Naive thymus-derived CD4-positive, alpha-beta T cell (primary cell): ENCODE measurements at regions not wholly inside any gene's neighbourhood (a gene's known extent, or its start where the extent isn't known, plus 50 kb on each side); places are given as distances from the start of the nearest gene placed in this dataset.

Experiments
- ATAC-seq: fragments of 150-1000 bp; cut with Tn5 transposase; 2 replicates; pipeline ENCODE4 v1.10.0; 2021; ENCODE audit warnings: mild to moderate bottlenecking, moderate library complexity
- CTCF ChIA-PET: fragments of 350-600 bp; sonication (Branson Sonifier 250); formaldehyde crosslinking; loops from one replicate; lab custom pipeline; 2021; ENCODE audit warnings: antibody characterized with exemption; lab: Charles Lee
- POLR2A ChIA-PET: fragments of 350-600 bp; sonication (Branson Sonifier 250); formaldehyde crosslinking; loops from one replicate; lab custom pipeline; 2021; ENCODE audit warnings: antibody characterized with exemption, inconsistent platforms; lab: Charles Lee
- DNase-seq, 9 donors: peaks; one replicate each; pipeline versions ENCODE4 v3.0.0 to v3.0.0-alpha.2; 2020 to 2022; ENCODE audit warnings: mixed read lengths in 1 of 9
- H3K27ac ChIP-seq: one replicate; pipeline ENCODE4 v1.7.0; 2013; ENCODE audit warnings: mild to moderate bottlenecking, low read depth, low read length, moderate library complexity
- H3K27me3 ChIP-seq, 2 donors: one replicate each; pipeline ENCODE4 v1.7.0; 2013; ENCODE audit warnings: low read length in 2 of 2, mild to moderate bottlenecking in 2 of 2, moderate library complexity in 2 of 2; ENCODE audit not compliant: control insufficient read depth in 2 of 2, insufficient read depth in 2 of 2
- H3K36me3 ChIP-seq, 3 experiments: 1 replicate in 2 of 3; 2 replicates in 1 of 3; pipeline ENCODE4 v1.7.0; 2013; ENCODE audit warnings: low read length in 3 of 3, mild to moderate bottlenecking in 3 of 3, moderate library complexity in 1 of 3; ENCODE audit not compliant: insufficient read depth in 3 of 3, control insufficient read depth in 2 of 3
- H3K4me1 ChIP-seq, 2 donors: one replicate each; pipeline ENCODE4 v1.7.0; 2013; ENCODE audit warnings: low read length in 2 of 2, mild to moderate bottlenecking in 2 of 2, moderate library complexity in 1 of 2; ENCODE audit not compliant: control insufficient read depth in 2 of 2, insufficient read depth in 2 of 2
- H3K4me3 ChIP-seq: 2 replicates; pipeline ENCODE4 v1.7.0; 2013; ENCODE audit warnings: mild to moderate bottlenecking, low read length
- H3K9me3 ChIP-seq, 3 experiments: 1 replicate in 2 of 3; 2 replicates in 1 of 3; pipeline ENCODE4 v1.7.0; 2013; ENCODE audit warnings: low read length in 3 of 3; ENCODE audit not compliant: control insufficient read depth in 2 of 3
- H3K27ac Mint-ChIP-seq, 9 donors: one replicate each; pipeline ENCODE4 v1.8.0; 2020 to 2022; ENCODE audit warnings: mixed read lengths in 9 of 9, mild to moderate bottlenecking in 8 of 9, moderate library complexity in 5 of 9, inconsistent platforms in 2 of 9
- H3K27me3 Mint-ChIP-seq, 5 donors: one replicate each; pipeline ENCODE4 v1.8.0; 2021 to 2022; ENCODE audit warnings: mixed read lengths in 5 of 5, mild to moderate bottlenecking in 1 of 5
- H3K36me3 Mint-ChIP-seq, 5 donors: one replicate each; pipeline ENCODE4 v1.8.0; 2020 to 2022; ENCODE audit warnings: mixed read lengths in 5 of 5, mild to moderate bottlenecking in 3 of 5, inconsistent platforms in 1 of 5
- H3K4me1 Mint-ChIP-seq, 7 donors: one replicate each; pipeline ENCODE4 v1.8.0; 2020 to 2022; ENCODE audit warnings: mixed read lengths in 7 of 7, mild to moderate bottlenecking in 3 of 7, inconsistent platforms in 1 of 7
- H3K4me3 Mint-ChIP-seq, 10 donors: one replicate each; pipeline ENCODE4 v1.8.0; 2020 to 2022; ENCODE audit warnings: mild to moderate bottlenecking in 10 of 10, mixed read lengths in 10 of 10, moderate library complexity in 6 of 10, inconsistent platforms in 2 of 10
- H3K9me3 Mint-ChIP-seq, 11 donors: one replicate each; pipeline ENCODE4 v1.8.0; 2020 to 2022; ENCODE audit warnings: mixed read lengths in 11 of 11, mild to moderate bottlenecking in 4 of 11, inconsistent platforms in 1 of 11, moderate library complexity in 1 of 11
- intact Hi-C, 2 donors: fragments of 100-400 bp; cut with micrococcal nuclease; formaldehyde crosslinking; loops; one replicate each; pipeline ENCODE4 v1.15.1; 2023

DNA sequence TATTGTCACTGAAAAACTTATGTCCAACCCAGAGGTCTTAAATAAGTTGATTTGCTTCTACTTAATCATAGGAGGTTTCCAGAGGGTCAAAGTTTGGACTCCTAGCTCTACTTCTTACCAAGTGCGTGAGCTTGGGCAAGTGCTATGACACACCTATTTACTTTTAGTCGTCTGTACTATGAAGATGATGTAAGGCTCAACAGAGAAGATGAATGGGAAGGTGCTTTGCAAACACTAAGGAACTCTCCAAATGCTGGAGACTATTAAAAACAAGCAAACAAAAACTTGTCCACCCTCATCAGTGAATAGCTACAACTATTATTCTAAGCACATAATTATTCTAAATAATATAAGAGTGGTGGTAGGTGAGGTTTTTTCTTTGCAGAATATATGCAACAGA is 232.3 kb upstream of the USP24 start:
- H3K4me3 Mint-ChIP-seq, result no peak overlapping the region
- ATAC-seq (no peak), DNase-seq (no peak)
- H3K27me3 ChIP-seq, result no peaks in the 10 kb centered on the region
- H3K4me1 ChIP-seq, result no peaks in the 10 kb centered on the region
- H3K36me3 Mint-ChIP-seq, result no peaks in the 10 kb centered on the region
- no peak overlapping the region for H3K4me3 ChIP-seq
- peaks cover 0 to 5% (median 0%) of the 10 kb centered on the region in 7 donors for H3K4me1 Mint-ChIP-seq
- CTCF ChIA-PET, result no interaction called here
- peaks cover 6 to 39% (median 19%) of the 10 kb centered on the region in 5 donors for H3K27me3 Mint-ChIP-seq
- peaks cover 0 to 7% (median 0%) of the 10 kb centered on the region in 11 donors for H3K9me3 Mint-ChIP-seq
- POLR2A ChIA-PET, result no interaction called here
- H3K9me3 ChIP-seq, result no peaks in the 10 kb centered on the region
- H3K27ac ChIP-seq, result no peak overlapping the region
- H3K36me3 ChIP-seq, result no peaks in the 10 kb centered on the region
- no peak overlapping the region for H3K27ac Mint-ChIP-seq
- intact Hi-C loops, result no loop called here

DNA sequence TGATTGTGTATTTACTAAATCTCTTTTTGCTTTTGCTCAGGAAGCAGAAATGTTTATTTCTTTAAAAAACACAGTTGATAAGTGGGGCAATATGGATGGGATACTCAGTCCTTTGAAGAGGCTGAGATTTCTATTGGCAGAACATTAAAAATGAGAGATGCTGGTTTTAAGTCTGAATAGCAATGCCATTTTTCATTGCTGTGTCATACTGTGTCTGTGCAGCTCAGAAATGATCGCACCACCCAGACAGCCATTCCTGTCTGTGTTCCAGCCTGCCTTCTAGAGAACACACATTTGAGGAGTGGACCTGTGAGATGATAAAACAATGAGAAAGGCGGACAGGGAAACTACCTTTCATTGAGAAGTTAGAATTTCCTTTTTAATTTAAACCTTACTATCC is 231.2 kb upstream of the USP24 start:
- Mint-ChIP-seq H3K4me3 (no peak overlapping the region), H3K4me1 (peaks cover 0 to 5% (median 0%) of the 10 kb centered on the region in 7 donors), H3K27ac (no peak overlapping the region), H3K9me3 (peaks cover 0 to 7% (median 0%) of the 10 kb centered on the region in 11 donors), H3K27me3 (peaks cover 6 to 30% (median 19%) of the 10 kb centered on the region in 5 donors), H3K36me3 (no peaks in the 10 kb centered on the region)
- no peaks in the 10 kb centered on the region for H3K36me3 ChIP-seq
- DNase-seq, result no peak
- ATAC-seq, result no peak
- no peaks in the 10 kb centered on the region for H3K4me1 ChIP-seq
- no peak overlapping the region for H3K27ac ChIP-seq
- POLR2A ChIA-PET, result no interaction called here
- H3K9me3 ChIP-seq, result no peaks in the 10 kb centered on the region
- intact Hi-C loops, result no loop called here
- H3K27me3 ChIP-seq, result no peaks in the 10 kb centered on the region
- CTCF ChIA-PET, result no interaction called here
- H3K4me3 ChIP-seq, result no peak overlapping the region

DNA sequence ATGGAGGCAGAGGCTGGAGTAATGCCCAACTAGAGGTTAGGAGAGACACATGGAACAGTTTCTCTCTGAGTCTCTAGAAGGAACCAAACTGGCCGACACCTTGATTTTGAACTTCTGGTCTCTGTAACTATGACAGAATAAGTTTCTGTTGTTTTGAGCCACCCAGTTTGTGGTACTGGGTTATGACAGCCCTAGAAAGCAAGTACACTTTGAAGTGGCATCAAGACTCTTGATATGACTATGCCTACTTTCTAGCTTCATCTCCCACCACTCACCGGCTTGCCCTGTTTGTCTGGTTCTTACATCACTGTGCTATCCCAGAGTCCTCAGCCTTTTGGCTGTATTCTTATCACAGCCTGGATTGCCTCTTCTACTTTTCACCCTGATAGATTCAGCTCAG is 230.3 kb upstream of the USP24 start:
- Mint-ChIP-seq H3K27ac (no peak overlapping the region), H3K4me3 (no peak overlapping the region), H3K36me3 (no peaks in the 10 kb centered on the region), H3K27me3 (peaks cover 6 to 23% (median 19%) of the 10 kb centered on the region in 5 donors), H3K4me1 (peaks cover 0 to 5% (median 0%) of the 10 kb centered on the region in 7 donors), H3K9me3 (peaks cover 0 to 3% (median 0%) of the 10 kb centered on the region in 11 donors)
- H3K27ac ChIP-seq, result no peak overlapping the region
- intact Hi-C loops, result no loop called here
- H3K9me3 ChIP-seq, result no peaks in the 10 kb centered on the region
- no peaks in the 10 kb centered on the region for H3K27me3 ChIP-seq
- H3K4me1 ChIP-seq, result no peaks in the 10 kb centered on the region
- DNase-seq, result no peak
- POLR2A ChIA-PET, result no interaction called here
- H3K4me3 ChIP-seq, result no peak overlapping the region
- CTCF ChIA-PET, result no interaction called here
- H3K36me3 ChIP-seq, result no peaks in the 10 kb centered on the region
- no peak for ATAC-seq

DNA sequence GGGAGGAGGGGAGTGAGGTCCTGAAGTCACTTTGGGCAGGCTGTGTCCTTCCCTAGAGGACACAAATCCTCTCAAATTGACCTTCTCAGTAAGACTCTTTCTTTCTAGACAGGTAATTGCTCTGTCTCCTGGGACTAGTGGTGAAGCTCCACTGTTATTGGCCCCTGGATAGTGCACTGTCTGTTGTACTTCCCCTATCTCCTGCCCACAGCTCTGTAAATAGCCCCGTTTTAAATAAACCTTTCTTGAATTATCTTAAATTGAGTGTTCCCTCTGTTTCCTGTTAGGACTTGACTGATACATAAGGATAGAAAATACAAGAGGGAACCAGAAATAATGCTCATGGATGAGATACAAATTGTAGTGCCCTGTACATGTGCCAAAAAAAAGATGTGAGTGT is 229.5 kb upstream of the USP24 start:
- DNase-seq, result no peak
- Mint-ChIP-seq H3K36me3 (no peaks in the 10 kb centered on the region), H3K4me1 (peaks cover 0 to 5% (median 0%) of the 10 kb centered on the region in 7 donors), H3K4me3 (no peak overlapping the region), H3K27me3 (peaks cover 6 to 20% (median 19%) of the 10 kb centered on the region in 5 donors), H3K27ac (no peak overlapping the region), H3K9me3 (peaks cover 0 to 5% (median 2%) of the 10 kb centered on the region in 11 donors)
- no peak for ATAC-seq
- no peaks in the 10 kb centered on the region for H3K4me1 ChIP-seq
- intact Hi-C loops, result no loop called here
- no peaks in the 10 kb centered on the region for H3K9me3 ChIP-seq
- ChIA-PET POLR2A (no interaction called here), CTCF (no interaction called here)
- no peak overlapping the region for H3K27ac ChIP-seq
- H3K36me3 ChIP-seq, result no peaks in the 10 kb centered on the region
- H3K27me3 ChIP-seq, result no peaks in the 10 kb centered on the region
- no peak overlapping the region for H3K4me3 ChIP-seq

DNA sequence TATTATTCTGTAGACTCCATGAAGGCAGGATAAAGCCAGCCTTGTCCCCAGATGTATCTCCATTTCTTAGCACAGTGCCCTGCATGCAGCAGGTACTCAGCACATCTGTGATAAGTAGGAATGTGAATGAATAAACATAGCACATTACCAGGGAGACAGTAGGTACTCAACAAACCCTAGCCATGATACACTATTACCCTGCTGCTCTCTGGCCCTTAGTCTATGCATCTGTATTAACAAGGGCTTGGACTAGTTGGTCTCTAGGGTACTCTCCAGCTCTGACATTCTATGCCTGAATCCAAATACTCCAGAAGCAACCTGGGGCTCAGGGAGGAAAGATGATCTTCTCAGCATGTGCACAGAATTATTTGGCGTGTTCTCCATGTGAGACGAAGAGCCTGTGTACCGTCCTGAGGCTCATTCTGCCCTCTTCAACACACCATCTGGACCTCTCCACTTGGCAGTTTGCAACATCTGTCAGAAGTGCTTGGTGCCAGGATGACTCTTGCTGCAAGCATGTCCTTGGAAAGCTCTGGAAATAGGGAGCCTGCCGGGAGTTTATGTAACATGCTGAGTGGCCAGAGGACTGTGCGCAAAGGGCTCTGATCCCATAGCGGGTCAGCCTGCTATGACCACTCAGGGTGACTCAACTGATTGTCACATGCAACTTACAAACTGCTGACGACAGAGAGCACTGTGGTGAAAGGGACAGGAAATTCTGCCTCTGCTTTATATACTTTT is 228.2 kb upstream of the USP24 start:
- ATAC-seq (peak; percentile 26), DNase-seq (no peak)
- no peaks in the 10 kb centered on the region for H3K27me3 ChIP-seq
- no peaks in the 10 kb centered on the region for H3K36me3 Mint-ChIP-seq
- H3K27ac ChIP-seq, result no peak overlapping the region
- H3K36me3 ChIP-seq, result no peaks in the 10 kb centered on the region
- H3K4me1 ChIP-seq, result no peaks in the 10 kb centered on the region
- H3K9me3 Mint-ChIP-seq, result peaks cover 0 to 5% (median 2%) of the 10 kb centered on the region in 11 donors
- CTCF ChIA-PET, result no interaction called here
- peaks cover 6 to 19% (median 10%) of the 10 kb centered on the region in 5 donors for H3K27me3 Mint-ChIP-seq
- intact Hi-C loops, result no loop called here
- no peaks in the 10 kb centered on the region for H3K9me3 ChIP-seq
- POLR2A ChIA-PET, result no interaction called here
- H3K4me1 Mint-ChIP-seq, result peaks cover 0 to 5% (median 0%) of the 10 kb centered on the region in 7 donors
- H3K4me3 Mint-ChIP-seq, result no peak overlapping the region
- H3K27ac Mint-ChIP-seq, result no peak overlapping the region
- no peak overlapping the region for H3K4me3 ChIP-seq

DNA sequence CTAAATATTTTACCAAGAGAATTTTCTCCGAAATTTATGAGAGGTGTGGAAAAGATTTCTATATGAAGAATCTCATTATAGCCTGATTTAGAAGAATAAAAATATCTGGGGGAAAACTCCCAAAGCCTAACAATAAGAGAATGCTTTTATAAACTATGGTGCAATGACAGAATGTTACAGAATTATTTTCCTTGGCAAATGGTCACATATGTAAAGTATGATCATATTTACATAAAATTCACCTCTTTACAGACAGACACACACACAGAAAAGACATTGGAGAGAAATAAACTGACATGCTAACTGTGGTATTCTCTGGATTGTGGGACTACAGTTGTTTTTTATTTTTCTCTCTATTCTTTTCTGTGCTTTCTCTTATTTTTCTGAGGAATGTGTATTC is 226.3 kb upstream of the USP24 start:
- DNase-seq (no peak), ATAC-seq (no peak)
- H3K9me3 Mint-ChIP-seq, result peaks cover 0 to 5% (median 2%) of the 10 kb centered on the region in 11 donors
- Histone ChIP-seq H3K27me3 (no peaks in the 10 kb centered on the region), H3K27ac (no peak overlapping the region), H3K36me3 (no peaks in the 10 kb centered on the region), H3K9me3 (no peaks in the 10 kb centered on the region), H3K4me1 (no peaks in the 10 kb centered on the region), H3K4me3 (no peak overlapping the region)
- intact Hi-C loops, result no loop called here
- H3K4me1 Mint-ChIP-seq, result peaks cover 0 to 5% (median 0%) of the 10 kb centered on the region in 7 donors
- no peak overlapping the region for H3K4me3 Mint-ChIP-seq
- ChIA-PET POLR2A (no interaction called here), CTCF (no interaction called here)
- peaks cover 6 to 19% (median 8%) of the 10 kb centered on the region in 5 donors for H3K27me3 Mint-ChIP-seq
- H3K36me3 Mint-ChIP-seq, result no peaks in the 10 kb centered on the region
- no peak overlapping the region for H3K27ac Mint-ChIP-seq

DNA sequence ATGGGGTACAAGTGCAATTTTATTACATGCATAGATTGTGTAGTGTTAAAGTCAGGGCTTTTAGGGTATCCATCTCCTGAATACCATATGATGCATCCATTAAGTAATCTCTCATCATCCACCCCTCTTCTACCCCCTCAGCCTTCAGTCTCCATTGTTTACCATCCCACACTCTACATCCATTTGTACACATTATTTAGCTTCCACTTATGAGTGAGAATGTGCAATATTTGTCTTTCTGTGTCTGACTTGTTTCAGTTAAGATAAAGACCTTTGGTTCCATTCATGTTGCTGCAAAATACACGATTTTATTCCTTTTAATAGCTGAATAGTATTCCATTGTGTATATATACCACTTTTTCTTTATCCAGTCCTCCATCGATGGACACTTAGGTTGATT is 222.5 kb upstream of the USP24 start:
- Histone ChIP-seq H3K4me1 (no peaks in the 10 kb centered on the region), H3K27ac (no peak overlapping the region), H3K36me3 (no peaks in the 10 kb centered on the region), H3K27me3 (no peaks in the 10 kb centered on the region), H3K4me3 (no peak overlapping the region), H3K9me3 (no peaks in the 10 kb centered on the region)
- ATAC-seq (no peak), DNase-seq (no peak)
- H3K4me1 Mint-ChIP-seq, result no peaks in the 10 kb centered on the region
- ChIA-PET POLR2A (no interaction called here), CTCF (no interaction called here)
- H3K27ac Mint-ChIP-seq, result no peak overlapping the region
- H3K9me3 Mint-ChIP-seq, result peaks cover 0 to 10% (median 5%) of the 10 kb centered on the region in 11 donors
- no peak overlapping the region for H3K4me3 Mint-ChIP-seq
- intact Hi-C loops, result no loop called here
- H3K36me3 Mint-ChIP-seq, result no peaks in the 10 kb centered on the region
- H3K27me3 Mint-ChIP-seq, result peaks cover 0 to 6% (median 2%) of the 10 kb centered on the region in 5 donors
